HUES6 (cell line): ENCODE measurements at regions not wholly inside any gene's neighbourhood (a gene's known extent, or its start where the extent isn't known, plus 50 kb on each side); places are given as distances from the start of the nearest gene placed in this dataset.

Source experiments
- H3K27ac ChIP-seq: 2 replicates; pipeline ENCODE4 v1.7.0; 2013; ENCODE audit warnings: low read depth, mild to moderate bottlenecking, low read length, inconsistent platforms
- H3K27me3 ChIP-seq: 2 replicates; pipeline ENCODE4 v1.6.1; 2013; ENCODE audit warnings: low read length; ENCODE audit not compliant: control insufficient read depth, insufficient read depth
- H3K36me3 ChIP-seq: 2 replicates; pipeline ENCODE4 v1.6.1; 2013; ENCODE audit warnings: low read length; ENCODE audit not compliant: control insufficient read depth, insufficient read depth
- H3K4me1 ChIP-seq: 2 replicates; pipeline ENCODE4 v1.6.1; 2013; ENCODE audit warnings: low read length; ENCODE audit not compliant: control insufficient read depth, insufficient read depth
- H3K4me3 ChIP-seq: 2 replicates; pipeline ENCODE4 v1.5.1; 2013; ENCODE audit warnings: low read depth, low read length
- H3K9ac ChIP-seq: one replicate; pipeline ENCODE4 v1.6.1; 2013; ENCODE audit warnings: mild to moderate bottlenecking, low read length
- H3K9me3 ChIP-seq: 2 replicates; pipeline ENCODE4 v1.6.1; 2013; ENCODE audit warnings: low read depth, low read length; ENCODE audit not compliant: control insufficient read depth, insufficient read depth

DNA sequence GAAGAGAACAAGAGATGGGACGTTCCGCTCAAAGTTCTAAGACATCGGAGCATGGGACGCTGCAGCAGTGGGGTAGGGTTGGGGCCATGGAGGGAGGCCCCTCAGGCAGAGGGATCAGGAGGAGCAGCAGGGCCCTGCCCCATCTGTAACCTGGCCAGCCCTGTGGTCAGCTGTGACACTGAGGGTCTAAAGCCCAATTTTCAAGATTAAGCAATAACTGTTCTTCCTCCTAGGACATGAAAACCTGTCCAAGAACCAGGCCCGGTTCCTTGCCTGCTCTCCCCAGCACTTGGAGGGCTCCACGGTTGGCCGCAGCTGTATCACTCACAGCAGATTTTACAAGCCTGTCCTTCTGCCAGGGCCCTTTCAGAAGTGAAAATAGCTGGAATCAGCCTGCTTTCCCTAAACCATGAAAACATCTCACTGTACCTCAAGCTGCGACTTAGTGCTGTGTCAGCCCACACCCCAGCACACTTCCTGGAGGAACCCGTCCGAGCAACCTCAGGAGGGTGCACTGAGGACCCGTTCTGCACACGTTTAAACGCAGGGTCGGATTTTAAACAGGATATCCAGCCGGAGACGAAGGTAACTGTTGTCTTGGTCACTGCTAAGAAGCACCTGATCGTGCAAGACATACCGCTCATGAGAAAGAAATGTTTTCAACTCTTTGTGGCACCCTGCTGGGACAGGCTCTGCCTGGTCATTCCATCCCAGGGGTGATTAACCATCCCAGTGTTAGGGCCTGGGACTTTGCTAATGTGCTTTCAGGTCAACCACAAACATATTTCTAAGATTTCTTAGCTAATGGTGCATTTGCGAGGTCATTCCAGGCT, 201.9 kb upstream of the DIO3 start:
- H3K9ac ChIP-seq, result no peak overlapping the region
- H3K36me3 ChIP-seq, result no peaks in the 10 kb centered on the region
- peaks cover 8% of the 10 kb centered on the region; the same call in 1 of the 2 replicates for H3K4me1 ChIP-seq
- H3K4me3 ChIP-seq, result no peak overlapping the region
- peaks cover 16% of the 10 kb centered on the region for H3K9me3 ChIP-seq
- H3K27ac ChIP-seq, result no peak overlapping the region
- no peaks in the 10 kb centered on the region for H3K27me3 ChIP-seq

DNA sequence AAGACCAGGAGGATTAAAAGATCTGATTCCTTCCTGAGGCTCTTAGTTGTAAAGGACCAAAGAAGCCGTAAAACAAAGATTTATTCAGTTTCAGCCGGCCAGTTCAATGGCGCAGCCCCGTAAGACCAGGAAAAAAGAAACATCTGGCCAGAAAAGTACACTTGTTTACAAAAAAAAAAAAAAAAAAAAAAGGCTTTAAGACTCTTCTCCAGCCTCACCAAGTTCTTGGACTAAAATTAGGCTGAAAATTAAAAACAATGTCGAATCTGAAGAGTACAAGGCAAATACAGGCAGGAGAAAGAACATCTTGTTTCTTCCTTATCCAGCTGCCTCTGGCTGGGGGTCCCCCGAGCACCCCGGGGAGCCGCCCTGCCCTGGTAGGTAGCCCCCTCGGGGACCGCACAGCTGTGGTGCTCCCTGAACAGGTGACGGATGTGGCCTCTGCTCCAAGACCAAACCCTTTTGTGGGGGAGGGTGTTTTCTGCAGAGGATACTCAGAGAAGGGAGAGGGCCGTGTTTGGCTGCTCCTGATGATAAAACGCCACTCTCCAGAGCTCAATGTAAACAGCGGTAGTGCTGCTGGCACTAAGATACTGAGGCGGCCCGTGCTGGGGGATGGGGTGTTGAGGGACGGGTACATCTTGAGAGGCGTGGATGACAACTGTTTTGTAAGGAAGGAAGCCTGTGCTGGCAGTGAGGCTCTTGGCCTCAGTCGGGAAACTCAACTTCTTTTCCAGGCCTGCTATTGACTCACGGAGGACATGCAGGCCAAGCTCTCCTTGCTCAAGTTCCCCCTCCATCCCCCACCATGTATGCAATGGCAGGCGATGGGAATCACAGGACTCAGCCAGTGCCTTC, 201.0 kb upstream of the DIO3 start:
- H3K4me3 ChIP-seq, result no peak overlapping the region
- H3K27ac ChIP-seq, result no peak overlapping the region
- peaks cover 17% of the 10 kb centered on the region; the same call in 1 of the 2 replicates for H3K4me1 ChIP-seq
- no peaks in the 10 kb centered on the region for H3K36me3 ChIP-seq
- no peak overlapping the region for H3K9ac ChIP-seq
- peaks cover 8% of the 10 kb centered on the region for H3K9me3 ChIP-seq
- H3K27me3 ChIP-seq, result no peaks in the 10 kb centered on the region

DNA sequence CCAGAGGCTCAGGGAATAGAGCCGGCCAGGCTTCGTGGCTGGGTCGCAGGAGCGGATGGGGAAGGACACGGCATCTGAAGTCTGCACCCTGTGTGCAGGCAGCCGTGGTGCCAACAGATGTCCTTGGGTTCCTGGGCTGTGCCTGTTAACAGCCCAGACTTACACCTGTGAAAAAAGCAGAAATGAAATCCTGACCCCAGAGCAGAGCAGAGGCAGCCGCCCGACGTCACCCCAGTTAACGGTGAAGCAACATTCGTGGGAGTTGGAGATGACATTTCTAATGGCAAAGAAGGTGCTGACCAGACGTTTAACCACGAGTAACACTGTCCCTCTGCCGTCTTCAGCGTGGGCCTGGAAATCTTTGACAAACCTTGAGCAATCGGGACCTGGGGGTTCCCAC, 200.3 kb upstream of the DIO3 start:
- H3K9ac ChIP-seq, result no peak overlapping the region
- no peak overlapping the region for H3K27ac ChIP-seq
- H3K9me3 ChIP-seq, result peaks cover 5% of the 10 kb centered on the region; the same call in 1 of the 2 replicates
- H3K4me3 ChIP-seq, result no peak overlapping the region
- peaks cover 21% of the 10 kb centered on the region; the same call in 1 of the 2 replicates for H3K4me1 ChIP-seq
- no peaks in the 10 kb centered on the region for H3K36me3 ChIP-seq
- no peaks in the 10 kb centered on the region for H3K27me3 ChIP-seq

DNA sequence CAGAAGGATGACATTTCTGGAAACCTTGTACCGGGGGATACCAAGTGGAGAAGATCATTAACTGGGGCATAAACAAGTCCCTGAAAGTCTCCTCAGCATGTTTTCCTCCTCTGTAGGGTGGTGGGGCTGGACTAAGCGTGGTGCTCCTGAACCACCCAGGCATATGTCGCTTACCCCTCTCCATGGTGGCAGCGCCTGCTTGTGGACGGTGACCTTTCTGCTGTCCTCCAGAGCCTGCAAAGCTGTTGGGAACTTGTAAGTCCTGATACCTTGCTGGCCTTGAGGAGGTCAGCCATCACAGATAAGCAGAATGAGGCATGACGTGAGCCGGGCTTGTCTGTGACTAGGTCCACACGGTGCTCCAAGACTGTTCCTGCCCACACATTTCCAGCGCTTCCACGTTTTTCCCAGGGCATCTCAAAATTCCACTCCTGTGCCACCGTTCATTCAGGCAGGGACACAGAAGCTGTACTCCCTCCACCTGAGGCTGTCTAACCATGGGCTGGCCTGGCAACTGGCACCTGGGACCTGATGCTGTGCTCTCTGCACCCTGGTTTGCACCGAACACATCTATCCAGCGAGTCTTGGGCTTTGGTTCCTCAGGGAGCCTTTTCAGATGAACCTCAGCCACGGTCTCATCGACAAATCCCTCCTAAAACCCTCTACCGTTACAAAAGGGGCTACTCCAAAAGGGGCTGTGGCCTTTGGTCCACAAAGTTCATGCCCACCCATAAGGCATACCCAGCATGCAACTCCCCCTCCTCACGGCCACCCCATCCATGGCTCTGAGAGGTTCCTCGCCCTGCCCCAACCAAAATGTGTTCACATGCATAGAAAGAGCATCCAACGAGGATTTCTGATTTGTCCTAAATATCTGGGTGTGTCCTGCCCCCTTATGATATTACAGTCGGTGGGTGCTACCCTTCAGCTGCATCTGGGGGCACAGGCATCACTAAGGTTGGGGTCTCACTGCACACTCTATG, 199.6 kb upstream of the DIO3 start:
- H3K27ac ChIP-seq, result no peak overlapping the region
- H3K36me3 ChIP-seq, result no peaks in the 10 kb centered on the region
- no peaks in the 10 kb centered on the region for H3K9me3 ChIP-seq
- H3K27me3 ChIP-seq, result no peaks in the 10 kb centered on the region
- H3K4me1 ChIP-seq, result peaks cover 21% of the 10 kb centered on the region; the same call in 1 of the 2 replicates
- no peak overlapping the region for H3K9ac ChIP-seq
- H3K4me3 ChIP-seq, result no peak overlapping the region

DNA sequence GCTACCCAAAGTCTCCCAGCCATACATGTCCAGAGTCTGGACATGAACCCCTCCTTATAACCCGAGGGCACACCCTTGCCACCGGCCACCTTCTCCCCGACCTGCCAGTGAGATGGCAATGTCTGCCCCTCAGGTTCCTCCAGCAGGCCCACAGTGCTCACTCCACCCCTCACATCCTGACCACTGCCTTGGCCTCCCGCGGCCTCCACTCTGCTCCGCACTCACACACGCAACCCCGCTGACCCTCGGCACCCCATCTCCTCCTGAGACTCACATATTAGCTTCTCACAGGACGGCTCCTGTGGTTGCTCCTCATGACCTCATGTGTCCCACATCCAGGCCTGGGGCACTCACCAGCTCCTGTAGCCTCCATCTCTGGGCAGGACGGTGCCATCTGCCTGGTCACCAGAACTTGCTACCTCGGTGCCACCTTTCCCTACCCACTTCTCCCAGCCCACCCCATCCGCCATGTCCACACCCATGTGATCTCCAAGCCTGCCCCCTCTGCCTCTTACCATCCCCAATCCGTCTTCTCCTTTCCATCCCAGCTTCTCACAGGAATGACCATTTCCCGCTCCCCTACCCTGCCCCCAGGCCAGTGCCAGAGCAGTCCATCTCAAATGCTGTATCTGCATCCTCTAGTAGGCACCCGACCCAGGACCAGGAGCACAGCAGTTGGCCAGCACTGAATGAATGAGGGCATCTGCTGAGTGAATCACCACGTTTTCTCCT, 198.6 kb upstream of the DIO3 start:
- Histone ChIP-seq H3K9me3 (no peaks in the 10 kb centered on the region), H3K27me3 (no peaks in the 10 kb centered on the region), H3K36me3 (no peaks in the 10 kb centered on the region), H3K9ac (no peak overlapping the region), H3K4me1 (peaks cover 25% of the 10 kb centered on the region; the same call in 1 of the 2 replicates), H3K4me3 (no peak overlapping the region), H3K27ac (no peak overlapping the region)

DNA sequence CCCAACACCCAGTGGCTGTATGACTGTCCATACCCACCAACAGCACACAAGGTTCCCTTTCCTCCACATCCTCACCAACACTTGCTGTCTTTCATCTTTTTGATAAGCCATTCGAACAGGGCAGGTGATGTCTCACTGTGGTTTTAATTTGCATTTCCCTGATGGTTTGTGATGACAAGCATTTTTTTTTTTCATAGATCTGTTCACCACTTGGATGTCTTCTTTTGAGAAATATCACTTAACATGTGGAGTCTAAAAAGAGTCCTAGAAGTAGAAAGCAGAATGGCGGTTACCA, 198.1 kb upstream of the DIO3 start:
- H3K4me1 ChIP-seq, result peaks cover 30% of the 10 kb centered on the region; the same call in 1 of the 2 replicates

DNA sequence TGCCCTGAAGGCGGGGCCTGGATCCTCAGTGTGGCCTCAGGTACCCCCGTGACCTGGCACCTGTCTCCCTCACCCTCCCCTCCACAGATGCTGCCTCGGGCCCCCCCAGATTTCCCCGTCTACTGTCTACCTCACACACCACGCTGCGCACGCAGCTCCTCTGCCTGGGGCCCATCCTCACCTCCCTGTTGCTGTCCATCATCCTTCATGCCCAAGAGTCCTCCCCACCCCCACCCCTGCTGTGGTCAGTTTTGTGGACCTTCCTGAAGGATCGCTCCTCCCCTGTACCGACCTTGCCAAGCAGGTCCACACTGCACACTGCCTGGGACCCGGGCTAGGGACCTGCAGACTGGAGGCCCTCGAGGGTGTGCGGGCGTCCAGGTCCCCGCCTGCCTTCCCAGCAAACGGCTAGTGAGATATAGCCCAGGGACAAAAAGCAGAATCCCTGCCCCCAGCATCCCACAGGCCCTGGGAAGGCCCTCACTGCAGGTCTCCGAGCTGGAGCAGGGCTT, 197.4 kb upstream of the DIO3 start:
- Histone ChIP-seq H3K27me3 (no peaks in the 10 kb centered on the region), H3K27ac (no peak overlapping the region), H3K4me1 (peaks cover 30% of the 10 kb centered on the region; the same call in 1 of the 2 replicates), H3K9me3 (no peaks in the 10 kb centered on the region), H3K36me3 (no peaks in the 10 kb centered on the region), H3K9ac (no peak overlapping the region), H3K4me3 (no peak overlapping the region)

More for the DNA sequence above, 198.1 kb upstream of the DIO3 start:
- no peaks in the 10 kb centered on the region for H3K9me3 ChIP-seq
- no peak overlapping the region for H3K27ac ChIP-seq
- H3K27me3 ChIP-seq, result no peaks in the 10 kb centered on the region
- H3K4me3 ChIP-seq, result no peak overlapping the region
- H3K9ac ChIP-seq, result no peak overlapping the region
- no peaks in the 10 kb centered on the region for H3K36me3 ChIP-seq

DNA sequence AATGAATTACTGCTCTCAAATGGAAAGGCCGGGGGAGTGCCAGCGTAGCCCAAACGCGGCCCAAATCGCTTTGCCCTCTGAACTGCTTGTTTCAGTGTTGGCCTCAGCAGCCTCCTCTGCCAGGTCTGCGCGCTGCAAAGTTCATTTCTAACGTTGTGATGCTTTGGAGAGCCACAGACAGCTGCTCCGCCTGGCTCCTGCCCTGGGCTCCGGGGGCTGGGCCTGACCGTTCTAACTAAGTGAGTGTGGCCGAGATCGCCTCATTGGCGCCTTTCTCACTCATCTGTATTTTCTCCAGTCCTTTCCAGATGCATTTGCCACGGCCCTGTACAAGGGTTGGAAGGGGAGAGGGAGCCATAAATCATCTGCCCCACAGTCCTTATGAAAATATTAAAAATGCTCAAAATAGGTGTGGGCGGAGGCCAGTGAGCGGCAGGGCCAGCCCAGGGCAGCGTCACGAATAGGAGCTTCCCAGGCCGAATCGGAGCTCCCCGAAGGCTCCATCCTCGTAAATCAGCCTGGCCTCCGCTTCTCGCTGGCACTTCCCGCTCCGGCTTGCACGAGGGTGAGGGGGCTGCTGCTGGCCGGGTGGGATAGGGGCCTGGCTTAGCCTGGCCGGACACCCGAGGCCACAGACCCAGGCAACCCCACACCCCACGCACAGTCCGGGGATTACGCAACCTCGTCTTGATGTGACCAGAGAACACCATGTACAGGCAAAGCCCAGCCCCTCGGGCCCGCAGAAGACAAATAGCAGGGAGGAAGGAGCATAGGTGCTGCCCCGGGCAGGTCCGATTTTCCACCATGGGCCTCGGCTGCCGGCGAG, 196.6 kb upstream of the DIO3 start:
- Histone ChIP-seq H3K27me3 (no peaks in the 10 kb centered on the region), H3K36me3 (no peaks in the 10 kb centered on the region), H3K4me3 (no peak overlapping the region), H3K9me3 (no peaks in the 10 kb centered on the region), H3K4me1 (peaks cover 27% of the 10 kb centered on the region; the same call in 1 of the 2 replicates), H3K9ac (no peak overlapping the region), H3K27ac (no peak overlapping the region)

DNA sequence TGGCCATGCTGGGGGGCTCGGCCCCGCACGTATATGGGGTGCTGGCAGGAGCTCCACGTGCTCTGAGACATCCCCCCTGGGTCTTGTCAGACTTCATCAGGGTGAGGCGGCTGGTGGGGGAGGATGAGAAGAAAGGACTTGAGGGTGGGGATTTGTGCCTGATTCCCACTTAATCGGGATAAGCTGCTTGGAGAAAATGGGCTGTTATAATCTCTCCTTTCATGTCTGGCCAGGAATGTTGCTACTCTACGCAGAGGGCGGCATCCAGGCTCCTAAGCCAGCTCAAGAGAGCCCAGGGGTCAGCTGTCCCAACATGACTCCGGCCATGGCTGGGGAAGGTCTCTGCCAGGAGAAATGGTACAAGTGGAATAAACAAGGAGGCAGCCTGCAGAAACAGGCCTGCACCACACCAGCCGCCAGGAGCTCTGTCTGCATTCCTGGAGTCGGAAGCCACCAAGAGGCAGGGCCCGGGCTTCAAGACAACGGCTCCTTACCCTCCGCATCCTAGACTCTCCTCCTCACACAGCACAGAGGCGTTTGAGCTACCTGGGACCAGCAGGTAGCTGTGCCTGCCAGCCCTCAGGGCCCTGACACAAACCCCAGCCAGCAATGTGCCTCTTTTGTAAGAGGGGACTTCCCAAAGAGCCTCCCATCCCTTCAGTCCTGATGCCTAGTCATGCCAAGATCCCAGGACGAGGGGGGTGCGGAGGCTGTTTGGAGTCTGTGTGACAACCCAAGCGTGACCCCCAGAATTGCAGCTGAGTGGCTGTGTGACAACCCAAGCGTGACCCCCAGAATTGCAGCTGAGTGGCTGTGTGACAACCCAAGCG, 195.8 kb upstream of the DIO3 start:
- H3K9me3 ChIP-seq, result no peaks in the 10 kb centered on the region
- H3K27ac ChIP-seq, result no peak overlapping the region
- H3K27me3 ChIP-seq, result no peaks in the 10 kb centered on the region
- H3K9ac ChIP-seq, result no peak overlapping the region
- H3K4me1 ChIP-seq, result peaks cover 26% of the 10 kb centered on the region; the same call in 1 of the 2 replicates
- H3K4me3 ChIP-seq, result no peak overlapping the region
- no peaks in the 10 kb centered on the region for H3K36me3 ChIP-seq
